Muscle of leg (tissue), 3 donors: ENCODE measurements at regions not wholly inside any gene's neighbourhood (a gene's known extent, or its start where the extent isn't known, plus 50 kb on each side); places are given as distances from the start of the nearest gene placed in this dataset.

Source experiments
- DNase-seq: peaks from one replicate; pipeline ENCODE4 v3.0.0; 2013
- H3K27ac ChIP-seq: one replicate; pipeline ENCODE4 v1.5.1; 2013; ENCODE audit warnings: mild to moderate bottlenecking, low read length, control low read depth
- H3K27me3 ChIP-seq: one replicate; pipeline ENCODE4 v1.6.1; 2013; ENCODE audit warnings: low read length; ENCODE audit not compliant: control insufficient read depth, insufficient read depth
- H3K36me3 ChIP-seq: one replicate; pipeline ENCODE4 v1.6.1; 2013; ENCODE audit warnings: low read length; ENCODE audit not compliant: control insufficient read depth, insufficient read depth
- H3K4me1 ChIP-seq: one replicate; pipeline ENCODE4 v1.6.1; 2013; ENCODE audit warnings: low read length; ENCODE audit not compliant: control insufficient read depth, insufficient read depth
- H3K4me3 ChIP-seq: one replicate; pipeline ENCODE4 v1.5.1; 2013; ENCODE audit warnings: low read length, control low read depth
- H3K9me3 ChIP-seq: replicated peaks from 2 replicates; pipeline ENCODE4 v1.6.1; 2013; ENCODE audit warnings: low read depth, low read length; ENCODE audit not compliant: control insufficient read depth
- WGBS: methylation state at CpG from one replicate; pipeline ENCODE4 v1.1.5; 2013; ENCODE audit warnings: missing lambda C conversion rate; ENCODE audit not compliant: insufficient coverage; 5-methylcytosine and 5-hydroxymethylcytosine counted together

- no peaks in the 10 kb centered on the region for H3K36me3 ChIP-seq
- WGBS: no CpG with 5 or more reads among the region's 1 CpG
- H3K9me3 ChIP-seq: no peaks in the 10 kb centered on the region
- no peak for DNase-seq
- no peak overlapping the region for H3K27ac ChIP-seq
- H3K4me3 ChIP-seq: no peak overlapping the region
- peaks cover 10% of the 10 kb centered on the region for H3K4me1 ChIP-seq
- no peaks in the 10 kb centered on the region for H3K27me3 ChIP-seq
These were observed 68.8 kb downstream of the HHEX start for GRCh38 chr10:92758594-92758993.

- no CpG with 5 or more reads among the region's 1 CpG for WGBS
- Histone ChIP-seq H3K4me1 (peaks cover 10% of the 10 kb centered on the region), H3K27ac (no peak overlapping the region), H3K27me3 (no peaks in the 10 kb centered on the region), H3K4me3 (no peak overlapping the region), H3K36me3 (no peaks in the 10 kb centered on the region), H3K9me3 (no peaks in the 10 kb centered on the region)
- no peak for DNase-seq
These were observed 70.9 kb downstream of the HHEX start for GRCh38 chr10:92760609-92761008.

- Histone ChIP-seq H3K36me3 (no peaks in the 10 kb centered on the region), H3K9me3 (no peaks in the 10 kb centered on the region), H3K4me1 (peaks cover 8% of the 10 kb centered on the region), H3K27ac (no peak overlapping the region), H3K27me3 (no peaks in the 10 kb centered on the region), H3K4me3 (no peak overlapping the region)
- 68% methylated on average over 3 of the region's 4 CpGs for WGBS
- DNase-seq: no peak
These were observed 71.8 kb downstream of the HHEX start for GRCh38 chr10:92761571-92761970.

- no peaks in the 10 kb centered on the region for H3K27me3 ChIP-seq
- no peak overlapping the region for H3K4me3 ChIP-seq
- H3K9me3 ChIP-seq: peaks cover 5% of the 10 kb centered on the region
- no peaks in the 10 kb centered on the region for H3K4me1 ChIP-seq
- no peak overlapping the region for H3K27ac ChIP-seq
- 100% methylated on average over 1 of the region's 4 CpGs for WGBS
- H3K36me3 ChIP-seq: no peaks in the 10 kb centered on the region
- no peak for DNase-seq
These were observed 73.9 kb downstream of the HHEX start for GRCh38 chr10:92763634-92764155.

- Histone ChIP-seq H3K27me3 (no peaks in the 10 kb centered on the region), H3K9me3 (peaks cover 5% of the 10 kb centered on the region), H3K36me3 (no peaks in the 10 kb centered on the region), H3K4me3 (no peak overlapping the region), H3K27ac (no peak overlapping the region), H3K4me1 (no peaks in the 10 kb centered on the region)
- DNase-seq: no peak
- 83% methylated on average over 1 of the region's 2 CpGs for WGBS
These were observed 76.7 kb downstream of the HHEX start for GRCh38 chr10:92766451-92766850.

- no peaks in the 10 kb centered on the region for H3K27me3 ChIP-seq
- H3K4me3 ChIP-seq: no peak overlapping the region
- no peak overlapping the region for H3K27ac ChIP-seq
- H3K36me3 ChIP-seq: no peaks in the 10 kb centered on the region
- no peaks in the 10 kb centered on the region for H3K4me1 ChIP-seq
- H3K9me3 ChIP-seq: peaks cover 5% of the 10 kb centered on the region
- DNase-seq: no peak
- no CpG with 5 or more reads among the region's 1 CpG for WGBS
These were observed 78.3 kb downstream of the HHEX start for GRCh38 chr10:92768104-92768503.

GRCh38 chr10:92773776-92774175 lies 74.5 kb upstream of the EXOC6 start:
- no peaks in the 10 kb centered on the region for H3K27me3 ChIP-seq
- H3K27ac ChIP-seq: no peak overlapping the region
- H3K4me3 ChIP-seq: no peak overlapping the region
- DNase-seq: no peak
- H3K36me3 ChIP-seq: no peaks in the 10 kb centered on the region
- no peaks in the 10 kb centered on the region for H3K9me3 ChIP-seq
- no peaks in the 10 kb centered on the region for H3K4me1 ChIP-seq

- Histone ChIP-seq H3K4me3 (no peak overlapping the region), H3K27ac (no peak overlapping the region), H3K27me3 (no peaks in the 10 kb centered on the region), H3K36me3 (no peaks in the 10 kb centered on the region), H3K9me3 (no peaks in the 10 kb centered on the region), H3K4me1 (no peaks in the 10 kb centered on the region)
- no CpG with 5 or more reads among the region's 1 CpG for WGBS
- DNase-seq: no peak
These were observed 70.2 kb upstream of the EXOC6 start for GRCh38 chr10:92778091-92778490.

- 65% methylated on average over 3 of the region's 7 CpGs for WGBS
- peak; percentile 11 for DNase-seq
- H3K27me3 ChIP-seq: no peaks in the 10 kb centered on the region
These were observed 63.2 kb upstream of the EXOC6 start for GRCh38 chr10:92785118-92785517.

GRCh38 chr10:92787557-92788152 lies 60.7 kb upstream of the EXOC6 start:
- Histone ChIP-seq H3K36me3 (no peaks in the 10 kb centered on the region), H3K4me3 (no peak overlapping the region), H3K27me3 (no peaks in the 10 kb centered on the region), H3K27ac (no peak overlapping the region), H3K4me1 (no peaks in the 10 kb centered on the region), H3K9me3 (no peaks in the 10 kb centered on the region)
- DNase-seq: no peak
- WGBS: 28% methylated on average over 7 of the region's 11 CpGs

More at GRCh38 chr10:92785118-92785517, 63.2 kb upstream of the EXOC6 start:
- Histone ChIP-seq H3K4me1 (no peaks in the 10 kb centered on the region), H3K36me3 (no peaks in the 10 kb centered on the region), H3K4me3 (no peak overlapping the region), H3K27ac (no peak overlapping the region), H3K9me3 (no peaks in the 10 kb centered on the region)

GRCh38 chr10:92789067-92789466 lies 59.3 kb upstream of the EXOC6 start:
- Histone ChIP-seq H3K27ac (no peak overlapping the region), H3K4me3 (no peak overlapping the region), H3K27me3 (no peaks in the 10 kb centered on the region), H3K4me1 (no peaks in the 10 kb centered on the region), H3K9me3 (no peaks in the 10 kb centered on the region), H3K36me3 (no peaks in the 10 kb centered on the region)
- no peak for DNase-seq
- 66% methylated on average over 3 of the region's 8 CpGs for WGBS
